T-helper 1 cell (primary cell): ENCODE measurements at regions not wholly inside any gene's neighbourhood (a gene's known extent, or its start where the extent isn't known, plus 50 kb on each side); places are given as distances from the start of the nearest gene placed in this dataset.
"Not testable (repeated sequence)": the region's sequence is repeated elsewhere in the genome, so short reads cannot be mapped to it uniquely, and the experiment has no call there.

ENCODE experiments used
- DNase-seq, 5 donors: peaks; one replicate each; pipeline ENCODE4 v3.0.0-alpha.2; 2012 to 2020

GRCh38 chr19:29004796-29005195 is 208.2 kb downstream of the UQCRFS1 start:
- no peak for DNase-seq

GRCh38 chr19:29003641-29004409 is 209.1 kb downstream of the UQCRFS1 start:
- DNase-seq, result no peak

- no peak for DNase-seq
Measured at GRCh38 chr19:29002336-29002735, 210.6 kb downstream of the UQCRFS1 start.

GRCh38 chr19:29001597-29002245 is 211.2 kb downstream of the UQCRFS1 start:
- no peak for DNase-seq

GRCh38 chr19:29001141-29001581 is 211.8 kb downstream of the UQCRFS1 start:
- no peak for DNase-seq

- no peak for DNase-seq
Measured at GRCh38 chr19:28999724-29000433, 213.1 kb downstream of the UQCRFS1 start.

GRCh38 chr19:28998974-28999373 is 214.0 kb downstream of the UQCRFS1 start:
- DNase-seq, result no peak

GRCh38 chr19:28997866-28998265 is 215.1 kb downstream of the UQCRFS1 start:
- not testable (repeated sequence) for DNase-seq

- no peak for DNase-seq
Measured at GRCh38 chr19:28990522-28990921, 222.4 kb downstream of the UQCRFS1 start.

GRCh38 chr19:28989739-28990138 is 223.2 kb downstream of the UQCRFS1 start:
- no peak for DNase-seq

- DNase-seq, result no peak
Measured at GRCh38 chr19:28988066-28988465, 224.9 kb downstream of the UQCRFS1 start.

GRCh38 chr19:28987177-28987576 is 225.8 kb downstream of the UQCRFS1 start:
- DNase-seq, result no peak

GRCh38 chr19:28985201-28985600 is 227.8 kb downstream of the UQCRFS1 start:
- no peak for DNase-seq

GRCh38 chr19:28984315-28984714 is 228.6 kb downstream of the UQCRFS1 start:
- no peak for DNase-seq

GRCh38 chr19:28983430-28983829 is 229.5 kb downstream of the UQCRFS1 start:
- DNase-seq, result no peak

- DNase-seq, result no peak
Measured at GRCh38 chr19:28981994-28982393, 231.0 kb downstream of the UQCRFS1 start.

- no peak for DNase-seq
Measured at GRCh38 chr19:28981518-28981917, 231.4 kb downstream of the UQCRFS1 start.

- DNase-seq, result no peak
Measured at GRCh38 chr19:28980236-28980868, 232.6 kb downstream of the UQCRFS1 start.

GRCh38 chr19:28977826-28978225 is 235.1 kb downstream of the UQCRFS1 start:
- DNase-seq, result no peak

GRCh38 chr19:28972058-28972852 is 240.7 kb downstream of the UQCRFS1 start:
- no peak for DNase-seq

GRCh38 chr19:28971513-28971912 is 241.4 kb downstream of the UQCRFS1 start:
- DNase-seq, result no peak

- no peak for DNase-seq
Measured at GRCh38 chr19:28971049-28971448, 241.9 kb downstream of the UQCRFS1 start.
